ENCODE measurements at regions not wholly inside any gene's neighbourhood (a gene's known extent, or its start where the extent isn't known, plus 50 kb on each side); places are given as distances from the start of the nearest gene placed in this dataset.

- TF ChIP-seq, protein P1, sequence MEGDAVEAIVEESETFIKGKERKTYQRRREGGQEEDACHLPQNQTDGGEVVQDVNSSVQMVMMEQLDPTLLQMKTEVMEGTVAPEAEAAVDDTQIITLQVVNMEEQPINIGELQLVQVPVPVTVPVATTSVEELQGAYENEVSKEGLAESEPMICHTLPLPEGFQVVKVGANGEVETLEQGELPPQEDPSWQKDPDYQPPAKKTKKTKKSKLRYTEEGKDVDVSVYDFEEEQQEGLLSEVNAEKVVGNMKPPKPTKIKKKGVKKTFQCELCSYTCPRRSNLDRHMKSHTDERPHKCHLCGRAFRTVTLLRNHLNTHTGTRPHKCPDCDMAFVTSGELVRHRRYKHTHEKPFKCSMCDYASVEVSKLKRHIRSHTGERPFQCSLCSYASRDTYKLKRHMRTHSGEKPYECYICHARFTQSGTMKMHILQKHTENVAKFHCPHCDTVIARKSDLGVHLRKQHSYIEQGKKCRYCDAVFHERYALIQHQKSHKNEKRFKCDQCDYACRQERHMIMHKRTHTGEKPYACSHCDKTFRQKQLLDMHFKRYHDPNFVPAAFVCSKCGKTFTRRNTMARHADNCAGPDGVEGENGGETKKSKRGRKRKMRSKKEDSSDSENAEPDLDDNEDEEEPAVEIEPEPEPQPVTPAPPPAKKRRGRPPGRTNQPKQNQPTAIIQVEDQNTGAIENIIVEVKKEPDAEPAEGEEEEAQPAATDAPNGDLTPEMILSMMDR (IDR thresholded peaks at IDR 0.05) = no peak
- no peak for TF ChIP-seq EZH2phosphoT487 (IDR thresholded peaks at IDR 0.05)
Observed at GRCh38 chr13:89061821-89062220, 1390.7 kb downstream of the SLITRK5 start.

All from neural progenitor cell (in vitro differentiated cells).